ENCODE measurements at regions not wholly inside any gene's neighbourhood (a gene's known extent, or its start where the extent isn't known, plus 50 kb on each side); places are given as distances from the start of the nearest gene placed in this dataset.

DNA sequence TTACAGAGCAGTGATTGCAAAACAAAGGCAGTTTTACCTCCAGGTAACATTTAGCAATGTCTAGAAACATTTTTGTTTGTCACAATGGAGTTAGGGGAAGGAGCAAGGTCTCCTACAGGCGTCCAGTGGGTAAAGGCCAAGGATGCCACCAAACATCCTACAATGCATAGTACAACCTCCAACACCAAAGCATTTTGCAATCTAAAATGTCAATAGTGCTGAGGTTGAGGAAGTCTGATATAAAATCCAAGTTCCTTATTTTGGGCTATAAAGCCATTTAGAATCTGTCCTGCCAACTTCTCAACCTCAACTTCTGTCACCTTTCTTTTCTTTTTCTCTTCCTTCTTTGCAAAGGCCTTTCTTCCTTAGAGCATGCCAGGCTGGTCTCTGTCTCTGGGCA, 111.2 kb downstream of the FASLG start:
- Histone ChIP-seq H4K20me1 (ENCODE audit: insufficient read depth) (no peaks in the 10 kb centered on the region), H2AFZ (ENCODE audit: low read depth, low read length) (no peak overlapping the region), H3K9me3 (ENCODE audit: low read length) (no peaks in the 10 kb centered on the region), H3K9ac (ENCODE audit: low read length) (no peak overlapping the region), H3K9me2 (ENCODE audit: insufficient read depth, low read length) (no peaks in the 10 kb centered on the region), H3K4me2 (ENCODE audit: low read length) (no peak overlapping the region), H3K79me2 (replicated peaks; ENCODE audit: insufficient read depth, low read length) (no peaks in the 10 kb centered on the region), H3K4me3 (ENCODE audit: low read length) (no peak overlapping the region), H3K36me3 (ENCODE audit: insufficient read depth, low read length) (no peaks in the 10 kb centered on the region), H3K27me3 (ENCODE audit: insufficient read depth, low read depth, low read length) (no peaks in the 10 kb centered on the region), H3K27ac (ENCODE audit: low read length) (no peak overlapping the region), H3F3A (ENCODE audit: insufficient read depth, low read length, poor library complexity, severe bottlenecking) (no peaks in the 10 kb centered on the region)
- no peak for TF ChIP-seq EP300 (conservative IDR thresholded peaks at IDR 0.05; ENCODE audit: poor library complexity, severe bottlenecking)
- no peak for TF ChIP-seq RAD21 (conservative IDR thresholded peaks at IDR 0.05)
- TF ChIP-seq, protein P1, sequence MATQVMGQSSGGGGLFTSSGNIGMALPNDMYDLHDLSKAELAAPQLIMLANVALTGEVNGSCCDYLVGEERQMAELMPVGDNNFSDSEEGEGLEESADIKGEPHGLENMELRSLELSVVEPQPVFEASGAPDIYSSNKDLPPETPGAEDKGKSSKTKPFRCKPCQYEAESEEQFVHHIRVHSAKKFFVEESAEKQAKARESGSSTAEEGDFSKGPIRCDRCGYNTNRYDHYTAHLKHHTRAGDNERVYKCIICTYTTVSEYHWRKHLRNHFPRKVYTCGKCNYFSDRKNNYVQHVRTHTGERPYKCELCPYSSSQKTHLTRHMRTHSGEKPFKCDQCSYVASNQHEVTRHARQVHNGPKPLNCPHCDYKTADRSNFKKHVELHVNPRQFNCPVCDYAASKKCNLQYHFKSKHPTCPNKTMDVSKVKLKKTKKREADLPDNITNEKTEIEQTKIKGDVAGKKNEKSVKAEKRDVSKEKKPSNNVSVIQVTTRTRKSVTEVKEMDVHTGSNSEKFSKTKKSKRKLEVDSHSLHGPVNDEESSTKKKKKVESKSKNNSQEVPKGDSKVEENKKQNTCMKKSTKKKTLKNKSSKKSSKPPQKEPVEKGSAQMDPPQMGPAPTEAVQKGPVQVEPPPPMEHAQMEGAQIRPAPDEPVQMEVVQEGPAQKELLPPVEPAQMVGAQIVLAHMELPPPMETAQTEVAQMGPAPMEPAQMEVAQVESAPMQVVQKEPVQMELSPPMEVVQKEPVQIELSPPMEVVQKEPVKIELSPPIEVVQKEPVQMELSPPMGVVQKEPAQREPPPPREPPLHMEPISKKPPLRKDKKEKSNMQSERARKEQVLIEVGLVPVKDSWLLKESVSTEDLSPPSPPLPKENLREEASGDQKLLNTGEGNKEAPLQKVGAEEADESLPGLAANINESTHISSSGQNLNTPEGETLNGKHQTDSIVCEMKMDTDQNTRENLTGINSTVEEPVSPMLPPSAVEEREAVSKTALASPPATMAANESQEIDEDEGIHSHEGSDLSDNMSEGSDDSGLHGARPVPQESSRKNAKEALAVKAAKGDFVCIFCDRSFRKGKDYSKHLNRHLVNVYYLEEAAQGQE (IDR thresholded peaks at IDR 0.05; ENCODE audit: borderline replicate concordance), result no peak
- no peak for TF ChIP-seq TAF1 (IDR thresholded peaks at IDR 0.05; ENCODE audit: low read depth)
- TF ChIP-seq MXI1 (conservative IDR thresholded peaks at IDR 0.05; ENCODE audit: poor library complexity, severe bottlenecking), result no peak
- no peak for TF ChIP-seq EZH2 (IDR thresholded peaks at IDR 0.05; ENCODE audit: borderline replicate concordance, insufficient read depth, low read length, poor library complexity, severe bottlenecking)
- TF ChIP-seq SMC3 (conservative IDR thresholded peaks at IDR 0.05; ENCODE audit: poor library complexity), result no peak
- TF ChIP-seq, protein P2, sequence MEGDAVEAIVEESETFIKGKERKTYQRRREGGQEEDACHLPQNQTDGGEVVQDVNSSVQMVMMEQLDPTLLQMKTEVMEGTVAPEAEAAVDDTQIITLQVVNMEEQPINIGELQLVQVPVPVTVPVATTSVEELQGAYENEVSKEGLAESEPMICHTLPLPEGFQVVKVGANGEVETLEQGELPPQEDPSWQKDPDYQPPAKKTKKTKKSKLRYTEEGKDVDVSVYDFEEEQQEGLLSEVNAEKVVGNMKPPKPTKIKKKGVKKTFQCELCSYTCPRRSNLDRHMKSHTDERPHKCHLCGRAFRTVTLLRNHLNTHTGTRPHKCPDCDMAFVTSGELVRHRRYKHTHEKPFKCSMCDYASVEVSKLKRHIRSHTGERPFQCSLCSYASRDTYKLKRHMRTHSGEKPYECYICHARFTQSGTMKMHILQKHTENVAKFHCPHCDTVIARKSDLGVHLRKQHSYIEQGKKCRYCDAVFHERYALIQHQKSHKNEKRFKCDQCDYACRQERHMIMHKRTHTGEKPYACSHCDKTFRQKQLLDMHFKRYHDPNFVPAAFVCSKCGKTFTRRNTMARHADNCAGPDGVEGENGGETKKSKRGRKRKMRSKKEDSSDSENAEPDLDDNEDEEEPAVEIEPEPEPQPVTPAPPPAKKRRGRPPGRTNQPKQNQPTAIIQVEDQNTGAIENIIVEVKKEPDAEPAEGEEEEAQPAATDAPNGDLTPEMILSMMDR (IDR thresholded peaks at IDR 0.05; ENCODE audit: poor library complexity, severe bottlenecking), result no peak
- TF ChIP-seq POLR2AphosphoS5 (IDR thresholded peaks at IDR 0.05), result no peak

DNA sequence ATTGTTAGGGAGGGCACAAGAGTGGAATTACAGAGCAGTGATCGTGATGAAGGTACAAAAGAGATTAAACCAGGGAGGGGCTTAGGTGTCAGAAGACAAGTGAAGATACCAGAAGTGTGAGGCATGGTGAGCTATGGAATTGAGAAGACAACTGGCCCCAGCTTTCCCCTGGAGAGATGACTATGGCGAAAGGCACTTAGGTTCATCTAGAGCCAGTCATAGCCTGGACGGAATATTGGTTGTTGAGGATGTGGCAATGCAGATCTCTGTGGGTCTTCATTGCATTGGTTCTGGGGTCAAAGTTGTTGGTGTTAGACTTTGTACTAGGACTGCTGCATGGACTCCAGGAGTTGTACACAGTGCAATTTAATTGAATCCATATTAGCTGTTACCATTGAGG, 115.7 kb downstream of the FASLG start:
- Histone ChIP-seq H4K20me1 (ENCODE audit: insufficient read depth) (no peaks in the 10 kb centered on the region), H3K27me3 (ENCODE audit: insufficient read depth, low read depth, low read length) (no peaks in the 10 kb centered on the region), H3K27ac (ENCODE audit: low read length) (no peak overlapping the region), H3K4me2 (ENCODE audit: low read length) (no peak overlapping the region), H3K79me2 (replicated peaks; ENCODE audit: insufficient read depth, low read length) (no peaks in the 10 kb centered on the region), H3K9ac (ENCODE audit: low read length) (no peak overlapping the region), H3F3A (ENCODE audit: insufficient read depth, low read length, poor library complexity, severe bottlenecking) (no peaks in the 10 kb centered on the region), H2AFZ (ENCODE audit: low read depth, low read length) (no peak overlapping the region), H3K9me2 (ENCODE audit: insufficient read depth, low read length) (no peaks in the 10 kb centered on the region), H3K36me3 (ENCODE audit: insufficient read depth, low read length) (no peaks in the 10 kb centered on the region), H3K4me3 (ENCODE audit: low read length) (no peak overlapping the region), H3K9me3 (ENCODE audit: low read length) (no peaks in the 10 kb centered on the region)
- no peak for TF ChIP-seq POLR2AphosphoS5 (IDR thresholded peaks at IDR 0.05)
- no peak for TF ChIP-seq EZH2 (IDR thresholded peaks at IDR 0.05; ENCODE audit: borderline replicate concordance, insufficient read depth, low read length, poor library complexity, severe bottlenecking)
- no peak for TF ChIP-seq SMC3 (conservative IDR thresholded peaks at IDR 0.05; ENCODE audit: poor library complexity)
- no peak for TF ChIP-seq MXI1 (conservative IDR thresholded peaks at IDR 0.05; ENCODE audit: poor library complexity, severe bottlenecking)

Measured in neural cell (in vitro differentiated cells).